ENCODE measurements at regions not wholly inside any gene's neighbourhood (a gene's known extent, or its start where the extent isn't known, plus 50 kb on each side); places are given as distances from the start of the nearest gene placed in this dataset.
A peak's percentile ranks its signal among the peaks of the same experiment; 100 is the strongest.
"Not testable (repeated sequence)": the region's sequence is repeated elsewhere in the genome, so short reads cannot be mapped to it uniquely, and the experiment has no call there.

GRCh38 chr5:106306313-106307028 lies 1364.3 kb downstream of the EFNA5 start:
- DNase-seq, result no peak

- DNase-seq, result no peak
Observed at GRCh38 chr5:106303911-106304310, 1366.8 kb downstream of the EFNA5 start.

DNA sequence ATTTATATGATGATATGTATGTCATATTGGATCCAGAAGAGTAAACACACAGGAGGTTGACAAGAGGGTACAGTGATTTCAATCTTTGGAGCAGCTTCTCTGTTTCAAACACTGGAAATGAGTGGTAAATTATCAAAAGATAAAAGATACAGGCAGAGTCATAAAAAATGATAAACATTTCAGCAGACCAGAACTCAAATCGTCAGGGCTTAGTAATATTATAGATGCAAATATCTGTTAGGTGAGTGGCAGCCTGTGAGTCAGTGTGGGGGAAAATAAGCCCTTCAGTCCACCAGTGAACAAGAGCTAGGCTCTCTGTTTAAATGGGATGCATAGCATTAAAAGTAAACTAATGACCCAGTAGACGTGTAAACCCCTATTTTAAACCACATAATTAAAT lies 1378.1 kb downstream of the EFNA5 start:
- no peak for DNase-seq

- DNase-seq, result no peak
Observed at GRCh38 chr5:106290841-106291240, 1379.9 kb downstream of the EFNA5 start.

GRCh38 chr5:106288979-106289378 lies 1381.8 kb downstream of the EFNA5 start:
- no peak for DNase-seq

DNA sequence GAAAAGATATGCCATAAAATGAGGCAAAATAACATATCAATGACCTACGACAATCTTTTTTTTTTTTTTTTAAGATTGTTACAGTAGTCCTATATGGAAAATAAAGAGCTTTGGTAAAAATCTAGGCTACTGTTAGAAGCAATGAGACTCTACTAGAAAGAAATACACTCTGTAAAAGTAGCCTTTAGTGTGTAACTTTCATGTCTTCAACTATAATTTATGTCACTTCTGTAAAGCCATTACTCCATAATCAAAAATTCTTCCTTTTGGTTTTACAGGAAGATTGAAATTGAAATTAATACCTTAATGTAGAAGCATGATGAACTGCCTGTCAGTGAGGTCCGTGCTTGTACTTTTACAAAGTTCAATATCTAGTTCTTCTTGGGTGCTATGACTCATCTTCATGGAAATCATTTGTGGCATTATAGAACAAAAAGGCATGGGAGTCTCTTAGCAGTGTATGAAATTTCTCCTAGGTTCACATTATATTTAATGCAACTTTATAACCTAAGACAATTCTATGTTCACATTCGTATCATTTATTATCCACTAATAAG lies 1393.1 kb downstream of the EFNA5 start:
- no peak for DNase-seq

DNA sequence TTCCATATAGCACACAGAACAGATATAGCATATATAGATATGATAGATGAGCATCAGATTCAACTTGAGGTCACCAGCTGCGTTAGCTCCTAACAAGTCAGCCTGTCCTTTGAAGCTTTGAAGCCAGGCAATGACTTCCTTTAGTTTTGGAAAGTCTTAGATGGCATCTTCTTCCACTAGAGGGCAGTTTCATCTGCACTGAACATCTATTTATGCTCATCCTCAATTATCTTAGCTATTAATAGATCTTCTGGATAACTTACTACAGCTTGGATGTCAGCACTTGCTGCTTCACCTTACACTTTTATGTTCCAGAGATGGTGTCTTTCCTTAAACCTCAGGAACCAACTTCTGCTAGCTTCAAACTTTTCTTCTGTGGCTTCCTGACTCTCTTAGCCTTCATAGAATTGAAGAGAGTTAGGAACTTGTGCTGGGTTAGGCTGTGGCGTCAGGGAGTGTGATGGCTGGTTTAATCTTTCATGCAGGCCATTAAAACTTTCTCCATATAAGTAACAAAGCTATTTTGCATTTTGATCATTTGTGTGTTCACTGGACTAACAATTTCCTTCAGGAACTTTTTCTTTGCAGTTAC lies 1401.4 kb downstream of the EFNA5 start:
- peak in 2 of 3 donors; percentile 0 to 3 for DNase-seq

- DNase-seq, result no peak
Observed at GRCh38 chr5:106267256-106267655, 1403.5 kb downstream of the EFNA5 start.

DNA sequence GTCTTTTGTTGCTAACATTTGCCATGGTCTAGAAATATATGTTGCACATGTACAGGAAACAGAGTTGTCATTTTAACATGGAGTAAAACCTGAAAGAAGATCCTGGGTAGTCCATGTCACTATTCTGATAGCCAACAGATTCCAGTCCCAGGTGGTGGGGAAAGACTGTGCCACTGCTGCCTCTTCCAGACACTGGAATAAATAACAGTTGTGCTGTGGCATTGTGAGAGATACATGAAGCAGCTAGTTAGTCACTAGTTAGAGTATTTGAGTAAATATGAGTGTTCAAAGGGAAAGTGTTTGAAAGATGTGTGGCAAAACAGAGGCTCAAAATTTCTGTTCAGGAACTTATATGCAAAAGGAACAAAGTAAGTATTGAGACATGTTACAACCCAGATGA lies 1408.3 kb downstream of the EFNA5 start:
- DNase-seq, result no peak

- not testable (repeated sequence) for DNase-seq
Observed at GRCh38 chr5:106259431-106260090, 1411.2 kb downstream of the EFNA5 start.

DNA sequence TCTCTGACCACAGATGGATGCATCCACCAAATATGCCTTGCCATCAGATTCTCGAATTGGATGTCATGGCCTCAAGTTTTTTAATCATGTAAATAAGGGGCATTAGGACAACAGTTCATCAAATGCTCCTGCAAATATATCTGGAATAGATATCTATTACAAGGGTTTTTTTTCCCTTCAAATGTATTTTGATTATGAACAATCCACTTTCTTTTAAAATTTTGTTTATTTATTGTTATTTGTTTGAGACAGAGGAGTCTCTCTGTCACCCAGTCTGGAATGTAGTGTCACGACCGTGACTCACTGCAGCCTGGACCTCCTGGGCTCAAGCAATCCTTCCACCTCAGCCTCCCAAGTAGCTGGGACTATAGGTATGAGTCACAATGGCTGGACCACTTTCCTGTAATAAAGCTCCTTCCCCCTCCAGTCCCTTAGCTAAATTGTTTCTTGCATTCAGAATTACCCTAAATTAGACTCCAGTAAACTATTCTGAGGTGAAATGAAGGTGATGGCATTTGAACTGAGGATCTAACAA lies 1412.1 kb downstream of the EFNA5 start:
- DNase-seq, result no peak

DNA sequence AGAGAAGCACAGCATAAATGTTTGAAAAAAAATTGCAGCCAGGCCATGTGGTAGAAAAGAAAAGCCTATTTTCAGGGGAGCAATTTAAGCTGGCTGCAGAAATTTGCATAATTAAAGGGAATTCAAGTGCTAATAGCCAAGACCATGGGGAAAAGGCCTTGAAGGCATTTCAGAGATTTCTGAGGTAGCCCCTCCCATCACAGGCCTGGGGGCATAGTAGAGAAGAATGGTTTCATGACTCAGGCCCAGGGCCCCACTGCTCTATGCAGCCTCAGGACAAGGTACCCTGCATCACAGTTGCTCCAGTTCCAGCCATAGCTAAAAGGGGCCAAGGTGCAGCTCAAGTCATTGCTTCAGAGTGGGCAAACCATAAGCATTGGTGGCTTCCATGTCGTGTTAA lies 1416.0 kb downstream of the EFNA5 start:
- DNase-seq, result no peak

GRCh38 chr5:106246044-106246745 lies 1424.5 kb downstream of the EFNA5 start:
- DNase-seq, result not testable (repeated sequence)

- DNase-seq, result no peak
Observed at GRCh38 chr5:106241409-106241808, 1429.3 kb downstream of the EFNA5 start.

DNA sequence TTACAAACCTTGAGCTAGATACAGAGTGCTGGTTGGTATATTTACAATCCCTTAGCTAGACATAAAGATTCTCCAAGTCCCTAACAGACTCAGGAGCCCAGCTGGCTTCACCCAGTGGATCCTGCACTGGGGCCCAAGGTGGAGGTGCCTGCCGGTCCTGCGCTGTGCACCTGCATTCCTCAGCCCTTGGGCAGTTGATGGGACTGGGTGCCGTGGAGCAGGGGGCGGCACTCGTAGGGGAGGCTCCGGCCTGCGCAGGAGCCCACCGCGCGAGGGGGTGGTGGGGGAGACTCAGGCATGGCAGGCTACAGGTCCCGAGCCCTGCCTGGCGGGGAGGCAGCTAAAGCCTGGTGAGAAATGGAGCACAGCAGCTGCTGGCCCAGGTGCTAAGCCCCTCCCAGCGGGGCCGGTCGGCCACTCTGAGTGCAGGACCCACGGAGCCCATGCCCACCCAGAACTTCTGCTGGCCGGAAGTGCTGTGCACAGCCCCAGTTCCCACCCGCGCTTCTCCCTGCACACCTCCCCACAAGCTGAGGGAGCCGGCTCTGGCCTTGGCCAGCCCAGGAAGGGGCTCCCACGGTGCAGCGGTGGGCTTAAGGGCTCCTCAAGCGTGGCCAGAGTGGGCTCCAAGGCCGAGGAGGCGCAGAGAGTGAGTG lies 1464.7 kb downstream of the EFNA5 start:
- DNase-seq, result no peak

GRCh38 chr5:106202035-106202434 lies 1468.7 kb downstream of the EFNA5 start:
- DNase-seq, result no peak

DNA sequence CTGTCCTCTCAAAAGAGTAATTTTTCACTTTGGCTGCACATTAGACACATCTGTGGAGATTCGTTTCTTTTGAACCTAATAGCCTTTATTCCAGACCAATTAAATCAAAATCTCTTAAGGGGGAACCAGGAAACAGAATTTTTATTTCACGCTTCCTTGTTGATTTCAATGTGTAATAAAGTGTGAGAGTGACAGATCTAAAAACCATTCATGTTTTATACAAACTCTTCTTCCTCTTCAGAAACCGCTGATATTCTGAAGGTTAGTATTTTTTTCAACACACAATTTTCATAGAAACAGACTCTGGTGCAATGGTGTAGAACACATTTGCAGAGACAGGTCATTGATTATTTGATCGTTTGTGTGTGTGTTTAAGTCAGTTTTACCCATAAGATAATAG lies 1469.8 kb downstream of the EFNA5 start:
- no peak for DNase-seq

DNA sequence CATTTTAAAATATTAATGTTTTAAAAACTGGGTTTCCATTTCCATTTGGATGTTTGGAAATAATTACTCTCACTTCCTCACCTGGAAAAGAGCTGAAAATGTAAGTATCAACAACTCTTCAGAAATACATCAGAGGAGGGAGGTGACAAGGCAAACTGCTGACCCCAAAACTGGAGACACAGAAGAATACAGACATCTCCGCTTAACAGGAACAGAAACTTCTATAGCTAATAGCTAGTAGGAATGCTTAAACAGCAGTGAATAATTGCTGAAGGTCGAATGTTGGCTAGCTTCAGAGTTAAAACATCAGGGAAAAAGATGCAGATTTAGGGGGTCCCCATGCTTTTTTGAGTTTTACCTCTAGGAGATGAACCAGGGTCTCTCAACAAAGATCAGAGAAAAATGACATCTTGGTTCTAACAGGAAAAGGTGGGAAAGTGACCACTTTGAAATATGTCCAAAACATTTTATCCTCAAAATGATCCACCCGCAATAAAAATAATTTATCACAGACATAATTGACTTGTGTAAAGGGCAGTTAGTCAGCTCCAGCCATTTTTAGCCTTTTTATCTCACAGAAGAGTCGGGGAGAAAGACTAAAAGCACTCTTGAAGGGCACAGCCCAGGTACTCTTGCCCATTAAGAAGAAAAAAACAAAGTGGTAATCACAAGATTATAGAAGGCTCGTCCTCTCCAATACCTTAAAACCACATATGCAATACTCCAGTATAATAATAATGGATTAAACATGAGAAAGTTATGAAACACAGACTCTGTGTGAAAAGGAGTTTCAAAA lies 1474.9 kb downstream of the EFNA5 start:
- DNase-seq, result no peak

- no peak for DNase-seq
Observed at GRCh38 chr5:106189121-106189809, 1481.5 kb downstream of the EFNA5 start.

GRCh38 chr5:106185661-106186081 lies 1485.1 kb downstream of the EFNA5 start:
- no peak for DNase-seq

DNA sequence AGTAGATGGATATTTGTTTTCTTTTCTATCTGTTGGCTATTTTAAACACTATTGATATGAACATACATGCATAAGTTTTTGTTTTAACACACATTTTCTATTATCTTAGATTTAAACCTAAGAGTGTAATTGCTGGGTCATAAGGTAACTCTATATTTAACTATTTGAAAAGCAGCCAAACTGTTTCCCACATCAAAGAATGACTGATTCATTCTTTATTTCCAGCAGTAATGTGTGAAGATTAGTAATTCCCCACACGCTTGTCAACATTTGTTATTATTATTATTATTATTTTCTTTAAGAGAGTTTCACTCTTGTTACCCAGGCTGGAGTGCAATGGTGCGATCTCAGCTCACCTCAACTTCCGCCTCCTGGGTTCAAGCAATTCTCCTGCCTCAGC lies 1495.8 kb downstream of the EFNA5 start:
- no peak for DNase-seq
